Lung (tissue), 11 donors: ENCODE measurements at regions not wholly inside any gene's neighbourhood (a gene's known extent, or its start where the extent isn't known, plus 50 kb on each side); places are given as distances from the start of the nearest gene placed in this dataset.
"Not testable (repeated sequence)": the region's sequence is repeated elsewhere in the genome, so short reads cannot be mapped to it uniquely, and the experiment has no call there.

ENCODE experiments used
- ATAC-seq: fragments of 200-7000 bp; cut with Tn5 transposase; one replicate; pipeline ENCODE4 v1.9.1; 2020; ENCODE audit warnings: moderate number of reproducible peaks; ENCODE audit not compliant: insufficient read depth, low FRiP score
- DNase-seq, 3 donors: peaks; one replicate each; pipeline ENCODE4 v3.0.0-alpha.2; 2013 to 2017
- H3K27ac ChIP-seq, 2 donors: one replicate each; pipeline ENCODE4 v1.5.1; 2013; ENCODE audit warnings: mild to moderate bottlenecking in 2 of 2, moderate library complexity in 2 of 2, control low read depth in 1 of 2, inconsistent platforms in 1 of 2, low read depth in 1 of 2, low read length in 1 of 2
- H3K27me3 ChIP-seq, 3 donors: one replicate each; pipeline ENCODE4 v1.5.1; 2013; ENCODE audit warnings: low read length in 2 of 3; ENCODE audit not compliant: control insufficient read depth in 3 of 3, insufficient read depth in 3 of 3
- H3K36me3 ChIP-seq, 4 donors: one replicate each; pipeline ENCODE4 v1.5.1; 2013; ENCODE audit warnings: low read length in 4 of 4, mild to moderate bottlenecking in 1 of 4, moderate library complexity in 1 of 4; ENCODE audit not compliant: control insufficient read depth in 4 of 4, insufficient read depth in 4 of 4
- H3K4me1 ChIP-seq, 5 donors: one replicate each; pipeline ENCODE4 v1.5.1; 2013; ENCODE audit warnings: low read length in 5 of 5, mild to moderate bottlenecking in 2 of 5, moderate library complexity in 1 of 5; ENCODE audit not compliant: control insufficient read depth in 5 of 5, insufficient read depth in 5 of 5
- H3K4me3 ChIP-seq: one replicate; pipeline ENCODE4 v1.5.1; 2013; ENCODE audit warnings: mild to moderate bottlenecking, control low read depth, moderate library complexity
- H3K9ac ChIP-seq, 2 donors: one replicate each; pipeline ENCODE4 v1.5.1; 2013; ENCODE audit warnings: low read length in 2 of 2, control low read depth in 1 of 2; ENCODE audit not compliant: insufficient read depth in 1 of 2
- H3K9me3 ChIP-seq, 4 donors: one replicate each; pipeline ENCODE4 v1.5.1; 2013; ENCODE audit warnings: low read length in 3 of 4, mild to moderate bottlenecking in 1 of 4, moderate library complexity in 1 of 4; ENCODE audit not compliant: control insufficient read depth in 4 of 4, insufficient read depth in 3 of 4
- CTCF ChIP-seq: IDR thresholded peaks from 2 replicates; pipeline ENCODE4 v1.5.1; 2012; ENCODE audit warnings: mild to moderate bottlenecking; ENCODE audit errors: control extremely low read depth, extremely low read depth
- WGBS, 2 donors: extraction: QIAGEN DNeasy Blood & Tissue Kit; methylation state at CpG; one replicate each; pipeline ENCODE4 v1.1.7; 2013; 5-methylcytosine and 5-hydroxymethylcytosine counted together
- donor health status: control.
- donor health status: control.
- donor health status: Bipolar disorder and iron deficiency.
- donor health status: healthy.
- donor health status: DM: yes; HTN: yes; CAD: no.

GRCh38 chr10:33832124-33832787, 497.8 kb upstream of the NRP1 start:
- H3K27me3 ChIP-seq, result no peaks in the 10 kb centered on the region

DNA sequence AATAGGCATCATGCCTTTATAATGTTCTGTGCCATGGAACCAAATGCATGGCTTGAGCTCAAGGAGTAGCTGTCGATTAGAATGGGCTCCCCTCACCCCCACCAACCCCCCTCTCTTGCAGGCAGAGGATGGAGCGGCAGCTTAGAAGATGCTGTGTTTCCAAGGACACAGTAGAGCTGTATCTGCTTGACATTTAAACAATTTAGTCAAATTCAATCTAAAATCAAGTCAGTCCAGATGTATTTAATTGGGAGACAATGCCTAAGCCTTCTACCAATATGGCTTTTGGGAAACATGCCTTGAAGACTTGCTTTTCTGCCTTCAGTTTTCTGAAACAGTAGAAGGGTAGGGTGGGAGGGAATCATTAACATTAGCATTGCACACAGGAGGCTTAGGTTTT, 497.1 kb upstream of the NRP1 start:
- 75% methylated on average over 2 of the region's 2 CpGs for WGBS, 2 donors
- DNase-seq (no peak), ATAC-seq (no peak)
- Histone ChIP-seq H3K4me3 (no peak overlapping the region), H3K9ac (no peak overlapping the region), H3K27ac (no peak overlapping the region), H3K9me3 (no peaks in the 10 kb centered on the region), H3K36me3 (no peaks in the 10 kb centered on the region), H3K27me3 (no peaks in the 10 kb centered on the region), H3K4me1 (no peaks in the 10 kb centered on the region)
- no peak for TF ChIP-seq CTCF

More at GRCh38 chr10:33832124-33832787, 497.8 kb upstream of the NRP1 start:
- Histone ChIP-seq H3K36me3 (no peaks in the 10 kb centered on the region), H3K27ac (no peak overlapping the region), H3K4me1 (no peaks in the 10 kb centered on the region), H3K9ac (no peak overlapping the region), H3K9me3 (no peaks in the 10 kb centered on the region), H3K4me3 (no peak overlapping the region)
- ATAC-seq (no peak), DNase-seq (peak in 1 of 3 donors; percentile 12)
- WGBS, 2 donors, result 66 to 71% methylated on average over 4 of the region's 4 CpGs
- TF ChIP-seq CTCF, result no peak

DNA sequence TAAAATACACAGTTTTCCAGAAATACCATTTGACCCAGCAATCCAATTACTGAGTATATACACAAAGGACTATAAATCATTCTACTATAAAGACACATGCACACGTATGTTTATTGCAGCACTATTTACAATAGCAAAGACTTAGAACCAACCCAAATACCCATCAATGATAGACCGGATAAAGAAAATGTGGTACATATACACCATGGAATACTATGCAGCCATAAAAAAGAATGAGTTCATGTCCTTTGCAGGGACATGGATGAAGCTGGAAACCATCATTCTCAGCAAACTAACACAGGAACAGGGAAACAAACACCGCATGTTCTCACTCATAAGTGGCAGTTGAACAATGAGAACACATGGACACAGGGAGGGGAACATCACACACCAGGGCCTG, 495.4 kb upstream of the NRP1 start:
- WGBS, 2 donors, result 90 to 92% methylated on average over 3 of the region's 3 CpGs
- not testable (repeated sequence) for H3K9ac ChIP-seq, ATAC-seq, H3K4me3 ChIP-seq, H3K4me1 ChIP-seq, H3K9me3 ChIP-seq, DNase-seq, H3K36me3 ChIP-seq, H3K27ac ChIP-seq, H3K27me3 ChIP-seq

DNA sequence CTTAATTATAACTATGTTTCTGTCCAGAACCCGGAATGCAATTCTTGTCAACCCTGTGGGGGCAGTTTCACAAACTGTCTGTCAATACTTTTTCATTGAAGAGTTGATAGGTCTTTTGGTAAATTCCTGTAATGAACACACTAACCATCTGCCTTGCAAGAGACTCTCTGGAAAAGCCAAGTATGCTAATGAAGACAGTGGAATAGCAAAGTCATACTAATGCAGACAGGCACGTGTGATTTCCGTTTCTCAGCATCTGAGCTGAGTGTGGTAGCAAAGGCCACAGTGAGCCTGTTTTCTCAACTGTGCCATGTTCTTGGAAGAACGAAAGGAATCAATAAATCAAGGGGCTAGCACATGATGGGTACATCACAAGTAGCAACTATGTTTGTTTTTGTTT, 494.1 kb upstream of the NRP1 start:
- Histone ChIP-seq H3K4me1 (no peaks in the 10 kb centered on the region), H3K27me3 (no peaks in the 10 kb centered on the region), H3K36me3 (no peaks in the 10 kb centered on the region), H3K4me3 (no peak overlapping the region), H3K9me3 (no peaks in the 10 kb centered on the region), H3K27ac (no peak overlapping the region), H3K9ac (no peak overlapping the region)
- 88 to 89% methylated on average over 4 of the region's 4 CpGs for WGBS, 2 donors
- DNase-seq, result no peak
- no peak for ATAC-seq
- no peak for TF ChIP-seq CTCF
